Heart right ventricle (tissue), 16 donors: ENCODE measurements at regions not wholly inside any gene's neighbourhood (a gene's known extent, or its start where the extent isn't known, plus 50 kb on each side); places are given as distances from the start of the nearest gene placed in this dataset.

ENCODE experiments used
- ATAC-seq, 8 donors: fragments of 200-7000 bp; cut with Tn5 transposase; one replicate each; pipeline ENCODE4 v1.9.1; 2020; ENCODE audit warnings: mild to moderate bottlenecking in 8 of 8, moderate library complexity in 8 of 8, moderate number of reproducible peaks in 1 of 8
- DNase-seq, 2 donors: peaks; one replicate each; pipeline ENCODE4 v3.0.0-alpha.2; 2020
- H3K27ac ChIP-seq, 10 donors: fragments of 200-600 bp; sonication (generic) in 2 of 10; one replicate each; pipeline versions ENCODE4 v1.5.0 to v1.8.0; 2020 to 2022; ENCODE audit warnings: mild to moderate bottlenecking in 3 of 10
- H3K27me3 ChIP-seq, 7 donors: fragments of 200-600 bp; one replicate each; pipeline ENCODE4 v1.8.0; 2021 to 2022; ENCODE audit warnings: mild to moderate bottlenecking in 2 of 7
- H3K36me3 ChIP-seq, 9 donors: fragments of 200-600 bp; sonication (generic) in 1 of 9; one replicate each; pipeline versions ENCODE4 v1.5.0 to v1.8.0; 2020 to 2022; ENCODE audit warnings: mild to moderate bottlenecking in 2 of 9
- H3K4me1 ChIP-seq, 9 donors: fragments of 200-600 bp; sonication (generic) in 1 of 9; one replicate each; pipeline versions ENCODE4 v1.5.0 to v1.8.0; 2020 to 2022; ENCODE audit warnings: mild to moderate bottlenecking in 4 of 9
- H3K4me3 ChIP-seq, 10 donors: fragments of 200-600 bp; sonication (generic) in 2 of 10; one replicate each; pipeline versions ENCODE4 v1.5.0 to v1.8.0; 2020 to 2022; ENCODE audit warnings: mild to moderate bottlenecking in 7 of 10, moderate library complexity in 2 of 10
- H3K9me3 ChIP-seq, 11 donors: fragments of 200-600 bp in 10 of 11; sonication (generic) in 2 of 11; one replicate each; pipeline versions ENCODE4 v1.5.0 to v1.8.0; 2013 to 2022; ENCODE audit warnings: mild to moderate bottlenecking in 2 of 11, control low read depth in 1 of 11, moderate library complexity in 1 of 11
- CTCF ChIP-seq, 9 donors: fragments of 200-600 bp; sonication (generic) in 2 of 9; IDR thresholded peaks; one replicate each; pipeline versions ENCODE4 v1.5.0 to v1.8.0; 2021 to 2022; ENCODE audit warnings: antibody characterized with exemption in 9 of 9, mild to moderate bottlenecking in 5 of 9, moderate library complexity in 1 of 9
- WGBS, 2 donors: extraction: QIAGEN DNeasy Blood & Tissue Kit; methylation state at CpG; one replicate each; pipeline ENCODE4 v1.1.7; 2013; ENCODE audit warnings: inconsistent platforms in 1 of 2; 5-methylcytosine and 5-hydroxymethylcytosine counted together
- intact Hi-C, 10 donors: fragments of 100-400 bp; cut with DNase I; formaldehyde crosslinking; loops; one replicate each; pipeline versions ENCODE4 v1.11.1 to v1.14.2; 2022
- donor health status: Arrhythmogenic right ventricular cardiomyopathy.
- donor health status: ischemic (EF 13 %, LVEDD 7.1; RV severe dilation, severe dysfunction).
- donor health status: healthy with polysubstance abuse.
- donor health status: DM: no; HTN: yes; CAD: no.
- donor health status: DM: no; HTN: no; CAD: no.
- donor health status: ischemic (EF 25% LVEDD 6.9; RV normal size, moderate dysfunction).
- donor health status: ischemic (EF 25% LVEDD 5.7; RV mildly dilated, moderate dysfunction).
- donor health status: healthy.
- donor health status: DM: yes; HTN: yes; CAD: no.
- donor health status: Ischemic cardiomyopathy.
- donor health status: ischemic (EF 35%, LVEDD 5.7; RV mildly dilated, moderate dysfunction).
- donor health status: nonischemic (EF 11% LVEDD 7.7; RV severe dilation, severe dysfunction).
- donor health status: DM: yes; HTN: yes; CAD: no.
- donor health status: PGD.
- donor health status: ischemic (EF 29% LVEDD 5.4; RV normal size, mild dysfunction).
- donor health status: nonischemic (EF 23%, LVEDD 6.1; RV moderate dilation, normal function).

GRCh38 chr4:184936071-184936470 lies 82.2 kb upstream of the HELT start:
- H3K9me3 ChIP-seq, result peaks cover 0 to 10% (median 0%) of the 10 kb centered on the region in 11 donors
- DNase-seq, result no peak
- no peaks in the 10 kb centered on the region for H3K36me3 ChIP-seq
- intact Hi-C loops, result no loop called here
- H3K27me3 ChIP-seq, result peaks cover 0 to 15% (median 0%) of the 10 kb centered on the region in 7 donors
- 75 to 79% methylated on average over 6 of the region's 6 CpGs for WGBS, 2 donors
- no peak overlapping the region for H3K27ac ChIP-seq
- H3K4me1 ChIP-seq, result peaks cover 0 to 6% (median 0%) of the 10 kb centered on the region in 9 donors
- no peak for ATAC-seq
- no peak overlapping the region for H3K4me3 ChIP-seq
- TF ChIP-seq CTCF (IDR thresholded peaks at IDR 0.05), result no peak

- H3K36me3 ChIP-seq, result no peaks in the 10 kb centered on the region
- H3K27ac ChIP-seq, result no peak overlapping the region
- 63 to 67% methylated on average over 1 of the region's 1 CpG for WGBS, 2 donors
- peaks cover 0 to 10% (median 0%) of the 10 kb centered on the region in 11 donors for H3K9me3 ChIP-seq
- no peak for DNase-seq
- no peak for TF ChIP-seq CTCF (IDR thresholded peaks at IDR 0.05)
- H3K4me1 ChIP-seq, result peaks cover 0 to 10% (median 0%) of the 10 kb centered on the region in 9 donors
- no peak for ATAC-seq
- intact Hi-C loops, result no loop called here
- peaks cover 0 to 13% (median 0%) of the 10 kb centered on the region in 7 donors for H3K27me3 ChIP-seq
- no peak overlapping the region for H3K4me3 ChIP-seq
These were observed 81.1 kb upstream of the HELT start for GRCh38 chr4:184937030-184937710.

- WGBS, 2 donors, result 32 to 34% methylated on average over 10 of the region's 10 CpGs
- intact Hi-C loops, result no loop called here
- H3K36me3 ChIP-seq, result no peaks in the 10 kb centered on the region
- no peak for TF ChIP-seq CTCF (IDR thresholded peaks at IDR 0.05)
- H3K27me3 ChIP-seq, result peaks cover 0 to 9% (median 0%) of the 10 kb centered on the region in 7 donors
- H3K9me3 ChIP-seq, result peaks cover 0 to 10% (median 0%) of the 10 kb centered on the region in 11 donors
- ATAC-seq (no peak), DNase-seq (no peak)
- H3K27ac ChIP-seq, result no peak overlapping the region
- no peak overlapping the region for H3K4me3 ChIP-seq
- peaks cover 0 to 10% (median 0%) of the 10 kb centered on the region in 9 donors for H3K4me1 ChIP-seq
These were observed 80.5 kb upstream of the HELT start for GRCh38 chr4:184937745-184938144.

DNA sequence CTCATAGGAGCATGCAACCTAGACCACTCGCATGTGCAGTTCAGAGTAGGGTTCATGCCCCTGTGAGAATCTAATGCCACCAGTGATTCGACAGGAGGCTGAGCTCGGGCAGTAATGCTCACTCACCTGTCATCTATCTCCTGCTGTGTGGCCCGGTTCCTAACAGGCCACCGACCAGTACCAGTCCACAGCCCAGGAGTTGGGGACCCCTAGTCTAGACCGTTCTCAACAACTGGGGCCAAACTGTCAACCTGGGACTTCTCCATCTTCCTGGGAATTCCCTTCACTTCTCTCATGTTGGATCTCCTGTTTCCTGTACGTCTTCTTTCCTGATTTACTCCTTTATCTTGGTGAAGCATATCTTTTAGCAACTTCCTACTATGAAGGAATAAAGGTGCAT lies 79.4 kb upstream of the HELT start:
- no peak for TF ChIP-seq CTCF (IDR thresholded peaks at IDR 0.05)
- H3K27me3 ChIP-seq, result peaks cover 0 to 9% (median 0%) of the 10 kb centered on the region in 7 donors
- H3K27ac ChIP-seq, result no peak overlapping the region
- DNase-seq (no peak), ATAC-seq (no peak)
- intact Hi-C loops, result no loop called here
- no peaks in the 10 kb centered on the region for H3K36me3 ChIP-seq
- peaks cover 0 to 10% (median 0%) of the 10 kb centered on the region in 9 donors for H3K4me1 ChIP-seq
- peaks cover 0 to 10% (median 0%) of the 10 kb centered on the region in 11 donors for H3K9me3 ChIP-seq
- WGBS, 2 donors, result 90 to 95% methylated on average over 7 of the region's 7 CpGs
- no peak overlapping the region for H3K4me3 ChIP-seq
